ENCODE measurements at regions not wholly inside any gene's neighbourhood (a gene's known extent, or its start where the extent isn't known, plus 50 kb on each side); places are given as distances from the start of the nearest gene placed in this dataset.

DNA sequence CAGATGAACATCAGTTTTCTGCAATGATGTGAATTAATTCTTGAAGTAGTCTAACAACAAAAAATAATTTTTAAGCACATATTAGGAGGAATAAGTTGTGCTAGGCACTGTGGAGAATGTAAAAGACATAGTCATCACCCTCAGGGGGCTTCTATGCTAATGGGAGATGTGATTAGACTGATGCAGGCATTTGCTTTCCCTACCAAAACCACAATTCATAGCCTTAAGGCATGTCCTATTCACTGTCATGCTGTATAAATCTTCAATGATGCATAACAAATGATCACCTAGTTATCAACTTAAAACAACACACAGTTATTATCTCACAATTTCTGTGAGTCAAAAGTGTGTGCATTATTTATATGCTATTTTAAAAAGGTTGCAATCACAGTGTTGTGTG, 422.6 kb downstream of the MAN2A1 start:
- H3K79me2 ChIP-seq (ENCODE audit: control insufficient read depth, insufficient read depth, low read length), result no peaks in the 10 kb centered on the region
- in situ Hi-C loops (cut with MboI), result no loop called here
- H3K4me1 ChIP-seq (ENCODE audit: control insufficient read depth, insufficient read depth, low read length), result no peaks in the 10 kb centered on the region
- H2AFZ ChIP-seq (ENCODE audit: control insufficient read depth, low read depth, low read length), result no peak overlapping the region
- SMC1A ChIA-PET (ENCODE audit: uncharacterized antibody, unreplicated experiment), result no interaction called here
- POLR2A ChIA-PET, result no interaction called here
- no peak overlapping the region for H3K27ac ChIP-seq (ENCODE audit: control insufficient read depth, insufficient read depth)
- RAD21 ChIA-PET (ENCODE audit: unreplicated experiment), result no interaction called here
- H3K4me2 ChIP-seq (ENCODE audit: control insufficient read depth, insufficient read depth), result no peak overlapping the region
- no peak for DNase-seq (ENCODE audit: low read depth, low spot score)
- H3K9ac ChIP-seq (ENCODE audit: control insufficient read depth, insufficient read depth, low read length), result no peak overlapping the region
- CTCF ChIA-PET, result no interaction called here
- no peak for ATAC-seq
- no TSS peak for BruUV-seq (replicated peaks)
- H3K4me3 ChIP-seq, result no peak overlapping the region
- no peak for FAIRE-seq
- no peaks in the 10 kb centered on the region for H3K9me3 ChIP-seq (replicated peaks; ENCODE audit: control insufficient read depth, insufficient read depth, low read length)
- no peaks in the 10 kb centered on the region for H3K27me3 ChIP-seq (replicated peaks in 1 of 2; ENCODE audit: control insufficient read depth in 2 of 2, insufficient read depth in 2 of 2, low read length in 1 of 2)
- no peaks in the 10 kb centered on the region for H3K36me3 ChIP-seq (ENCODE audit: control insufficient read depth in 2 of 2, insufficient read depth in 2 of 2, low read length in 1 of 2)
- intact Hi-C loops (cut with micrococcal nuclease; ENCODE audit: unreplicated experiment), result no loop called here
- no peaks in the 10 kb centered on the region for H4K20me1 ChIP-seq (ENCODE audit: control insufficient read depth, insufficient read depth)
- no peak for TF ChIP-seq BRCA1 (IDR thresholded peaks at IDR 0.05; ENCODE audit: low read depth, low read length)
- TF ChIP-seq, protein P1, sequence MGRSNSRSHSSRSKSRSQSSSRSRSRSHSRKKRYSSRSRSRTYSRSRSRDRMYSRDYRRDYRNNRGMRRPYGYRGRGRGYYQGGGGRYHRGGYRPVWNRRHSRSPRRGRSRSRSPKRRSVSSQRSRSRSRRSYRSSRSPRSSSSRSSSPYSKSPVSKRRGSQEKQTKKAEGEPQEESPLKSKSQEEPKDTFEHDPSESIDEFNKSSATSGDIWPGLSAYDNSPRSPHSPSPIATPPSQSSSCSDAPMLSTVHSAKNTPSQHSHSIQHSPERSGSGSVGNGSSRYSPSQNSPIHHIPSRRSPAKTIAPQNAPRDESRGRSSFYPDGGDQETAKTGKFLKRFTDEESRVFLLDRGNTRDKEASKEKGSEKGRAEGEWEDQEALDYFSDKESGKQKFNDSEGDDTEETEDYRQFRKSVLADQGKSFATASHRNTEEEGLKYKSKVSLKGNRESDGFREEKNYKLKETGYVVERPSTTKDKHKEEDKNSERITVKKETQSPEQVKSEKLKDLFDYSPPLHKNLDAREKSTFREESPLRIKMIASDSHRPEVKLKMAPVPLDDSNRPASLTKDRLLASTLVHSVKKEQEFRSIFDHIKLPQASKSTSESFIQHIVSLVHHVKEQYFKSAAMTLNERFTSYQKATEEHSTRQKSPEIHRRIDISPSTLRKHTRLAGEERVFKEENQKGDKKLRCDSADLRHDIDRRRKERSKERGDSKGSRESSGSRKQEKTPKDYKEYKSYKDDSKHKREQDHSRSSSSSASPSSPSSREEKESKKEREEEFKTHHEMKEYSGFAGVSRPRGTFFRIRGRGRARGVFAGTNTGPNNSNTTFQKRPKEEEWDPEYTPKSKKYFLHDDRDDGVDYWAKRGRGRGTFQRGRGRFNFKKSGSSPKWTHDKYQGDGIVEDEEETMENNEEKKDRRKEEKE (IDR thresholded peaks at IDR 0.05), result no peak
- TF ChIP-seq STAT1 (conservative IDR thresholded peaks at IDR 0.05), result no peak
- TF ChIP-seq, protein P2, sequence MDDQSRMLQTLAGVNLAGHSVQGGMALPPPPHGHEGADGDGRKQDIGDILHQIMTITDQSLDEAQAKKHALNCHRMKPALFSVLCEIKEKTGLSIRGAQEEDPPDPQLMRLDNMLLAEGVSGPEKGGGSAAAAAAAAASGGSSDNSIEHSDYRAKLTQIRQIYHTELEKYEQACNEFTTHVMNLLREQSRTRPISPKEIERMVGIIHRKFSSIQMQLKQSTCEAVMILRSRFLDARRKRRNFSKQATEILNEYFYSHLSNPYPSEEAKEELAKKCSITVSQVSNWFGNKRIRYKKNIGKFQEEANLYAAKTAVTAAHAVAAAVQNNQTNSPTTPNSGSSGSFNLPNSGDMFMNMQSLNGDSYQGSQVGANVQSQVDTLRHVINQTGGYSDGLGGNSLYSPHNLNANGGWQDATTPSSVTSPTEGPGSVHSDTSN (IDR thresholded peaks at IDR 0.05; ENCODE audit: insufficient replicate concordance, low read depth, low read length), result no peak
- TF ChIP-seq SIX5 (IDR thresholded peaks at IDR 0.05; ENCODE audit: low read depth, low read length, severe bottlenecking), result no peak
- no peak for TF ChIP-seq NR2C1 (IDR thresholded peaks at IDR 0.05)
- TF ChIP-seq CREM (IDR thresholded peaks at IDR 0.05; ENCODE audit: low read depth), result no peak
- no peak for TF ChIP-seq TCF12 (IDR thresholded peaks at IDR 0.05; ENCODE audit: low read depth, low read length)
- TF ChIP-seq FOXM1 (IDR thresholded peaks at IDR 0.05; ENCODE audit: low read depth, low read length), result no peak
- TF ChIP-seq PAX5 (IDR thresholded peaks at IDR 0.05; ENCODE audit: borderline replicate concordance, low read depth, low read length), result no peak
- TF ChIP-seq ETV6 (conservative IDR thresholded peaks at IDR 0.05 in 1 of 2, IDR thresholded peaks at IDR 0.05 in 1 of 2; ENCODE audit: borderline replicate concordance in 1 of 2, low read depth in 1 of 2), result no peak
- TF ChIP-seq MEF2A (IDR thresholded peaks at IDR 0.05; ENCODE audit: insufficient read depth, low read depth, low read length), result no peak
- TF ChIP-seq, protein P3, sequence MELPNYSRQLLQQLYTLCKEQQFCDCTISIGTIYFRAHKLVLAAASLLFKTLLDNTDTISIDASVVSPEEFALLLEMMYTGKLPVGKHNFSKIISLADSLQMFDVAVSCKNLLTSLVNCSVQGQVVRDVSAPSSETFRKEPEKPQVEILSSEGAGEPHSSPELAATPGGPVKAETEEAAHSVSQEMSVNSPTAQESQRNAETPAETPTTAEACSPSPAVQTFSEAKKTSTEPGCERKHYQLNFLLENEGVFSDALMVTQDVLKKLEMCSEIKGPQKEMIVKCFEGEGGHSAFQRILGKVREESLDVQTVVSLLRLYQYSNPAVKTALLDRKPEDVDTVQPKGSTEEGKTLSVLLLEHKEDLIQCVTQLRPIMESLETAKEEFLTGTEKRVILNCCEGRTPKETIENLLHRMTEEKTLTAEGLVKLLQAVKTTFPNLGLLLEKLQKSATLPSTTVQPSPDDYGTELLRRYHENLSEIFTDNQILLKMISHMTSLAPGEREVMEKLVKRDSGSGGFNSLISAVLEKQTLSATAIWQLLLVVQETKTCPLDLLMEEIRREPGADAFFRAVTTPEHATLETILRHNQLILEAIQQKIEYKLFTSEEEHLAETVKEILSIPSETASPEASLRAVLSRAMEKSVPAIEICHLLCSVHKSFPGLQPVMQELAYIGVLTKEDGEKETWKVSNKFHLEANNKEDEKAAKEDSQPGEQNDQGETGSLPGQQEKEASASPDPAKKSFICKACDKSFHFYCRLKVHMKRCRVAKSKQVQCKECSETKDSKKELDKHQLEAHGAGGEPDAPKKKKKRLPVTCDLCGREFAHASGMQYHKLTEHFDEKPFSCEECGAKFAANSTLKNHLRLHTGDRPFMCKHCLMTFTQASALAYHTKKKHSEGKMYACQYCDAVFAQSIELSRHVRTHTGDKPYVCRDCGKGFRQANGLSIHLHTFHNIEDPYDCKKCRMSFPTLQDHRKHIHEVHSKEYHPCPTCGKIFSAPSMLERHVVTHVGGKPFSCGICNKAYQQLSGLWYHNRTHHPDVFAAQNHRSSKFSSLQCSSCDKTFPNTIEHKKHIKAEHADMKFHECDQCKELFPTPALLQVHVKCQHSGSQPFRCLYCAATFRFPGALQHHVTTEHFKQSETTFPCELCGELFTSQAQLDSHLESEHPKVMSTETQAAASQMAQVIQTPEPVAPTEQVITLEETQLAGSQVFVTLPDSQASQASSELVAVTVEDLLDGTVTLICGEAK (IDR thresholded peaks at IDR 0.05; ENCODE audit: borderline replicate concordance), result no peak
- no peak for TF ChIP-seq RB1 (IDR thresholded peaks at IDR 0.05; ENCODE audit: borderline replicate concordance)
- TF ChIP-seq, protein P4, sequence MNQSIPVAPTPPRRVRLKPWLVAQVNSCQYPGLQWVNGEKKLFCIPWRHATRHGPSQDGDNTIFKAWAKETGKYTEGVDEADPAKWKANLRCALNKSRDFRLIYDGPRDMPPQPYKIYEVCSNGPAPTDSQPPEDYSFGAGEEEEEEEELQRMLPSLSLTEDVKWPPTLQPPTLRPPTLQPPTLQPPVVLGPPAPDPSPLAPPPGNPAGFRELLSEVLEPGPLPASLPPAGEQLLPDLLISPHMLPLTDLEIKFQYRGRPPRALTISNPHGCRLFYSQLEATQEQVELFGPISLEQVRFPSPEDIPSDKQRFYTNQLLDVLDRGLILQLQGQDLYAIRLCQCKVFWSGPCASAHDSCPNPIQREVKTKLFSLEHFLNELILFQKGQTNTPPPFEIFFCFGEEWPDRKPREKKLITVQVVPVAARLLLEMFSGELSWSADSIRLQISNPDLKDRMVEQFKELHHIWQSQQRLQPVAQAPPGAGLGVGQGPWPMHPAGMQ (IDR thresholded peaks at IDR 0.05; ENCODE audit: borderline replicate concordance), result no peak
- TF ChIP-seq CBFB (IDR thresholded peaks at IDR 0.05; ENCODE audit: low read depth), result no peak
- TF ChIP-seq IKZF2 (IDR thresholded peaks at IDR 0.05), result no peak

Measured in GM12878 (cell line).